ENCODE measurements at regions not wholly inside any gene's neighbourhood (a gene's known extent, or its start where the extent isn't known, plus 50 kb on each side); places are given as distances from the start of the nearest gene placed in this dataset.

GRCh38 chr13:90553159-90553558, 794.3 kb upstream of the MIR17HG start:
- no peak for TF ChIP-seq REST (IDR thresholded peaks at IDR 0.05; ENCODE audit: insufficient replicate concordance, low read depth)
- no peak for TF ChIP-seq POLR2AphosphoS5 (IDR thresholded peaks at IDR 0.05; ENCODE audit: low read depth)
- TF ChIP-seq, protein P1, sequence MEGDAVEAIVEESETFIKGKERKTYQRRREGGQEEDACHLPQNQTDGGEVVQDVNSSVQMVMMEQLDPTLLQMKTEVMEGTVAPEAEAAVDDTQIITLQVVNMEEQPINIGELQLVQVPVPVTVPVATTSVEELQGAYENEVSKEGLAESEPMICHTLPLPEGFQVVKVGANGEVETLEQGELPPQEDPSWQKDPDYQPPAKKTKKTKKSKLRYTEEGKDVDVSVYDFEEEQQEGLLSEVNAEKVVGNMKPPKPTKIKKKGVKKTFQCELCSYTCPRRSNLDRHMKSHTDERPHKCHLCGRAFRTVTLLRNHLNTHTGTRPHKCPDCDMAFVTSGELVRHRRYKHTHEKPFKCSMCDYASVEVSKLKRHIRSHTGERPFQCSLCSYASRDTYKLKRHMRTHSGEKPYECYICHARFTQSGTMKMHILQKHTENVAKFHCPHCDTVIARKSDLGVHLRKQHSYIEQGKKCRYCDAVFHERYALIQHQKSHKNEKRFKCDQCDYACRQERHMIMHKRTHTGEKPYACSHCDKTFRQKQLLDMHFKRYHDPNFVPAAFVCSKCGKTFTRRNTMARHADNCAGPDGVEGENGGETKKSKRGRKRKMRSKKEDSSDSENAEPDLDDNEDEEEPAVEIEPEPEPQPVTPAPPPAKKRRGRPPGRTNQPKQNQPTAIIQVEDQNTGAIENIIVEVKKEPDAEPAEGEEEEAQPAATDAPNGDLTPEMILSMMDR (IDR thresholded peaks at IDR 0.05; ENCODE audit: insufficient read depth, low read length), result no peak
- TF ChIP-seq GABPA (IDR thresholded peaks at IDR 0.05; ENCODE audit: low read depth), result no peak
